Caco-2 (cell line): ENCODE measurements at regions not wholly inside any gene's neighbourhood (a gene's known extent, or its start where the extent isn't known, plus 50 kb on each side); places are given as distances from the start of the nearest gene placed in this dataset.
"Not testable (repeated sequence)": the region's sequence is repeated elsewhere in the genome, so short reads cannot be mapped to it uniquely, and the experiment has no call there.

Source experiments
- BruUV-seq: library from RNA; stranded (reverse); fragments of 400-500 nt; replicated peaks from 2 replicates; lab custom pipeline; 2021; lab: Mats Ljungman, UMichigan
- CTCF ChIA-PET: fragments of 300-600 bp; sonication (Branson Sonifier 250); formaldehyde crosslinking; loops from one replicate; lab custom pipeline; 2022; ENCODE audit warnings: antibody characterized with exemption; lab: Charles Lee
- POLR2A ChIA-PET: fragments of 300-600 bp; sonication (Branson Sonifier 250); formaldehyde crosslinking; loops from one replicate; lab custom pipeline; 2022; ENCODE audit warnings: antibody characterized with exemption; lab: Charles Lee
- DNase-seq, 2 experiments: peaks; one replicate each; pipeline versions ENCODE4 v3.0.0 to v3.0.0-alpha.2; 2020 to 2022
- H3K27me3 ChIP-seq: replicated peaks from 2 replicates; pipeline ENCODE4 v1.6.0; 2011; ENCODE audit warnings: low read length; ENCODE audit not compliant: control insufficient read depth, insufficient read depth
- H3K36me3 ChIP-seq: 2 replicates; pipeline ENCODE4 v1.5.1; 2011; ENCODE audit warnings: low read length; ENCODE audit not compliant: control insufficient read depth, insufficient read depth
- H3K4me1 ChIP-seq: fragments of 250-450 bp; sonication (Bioruptor Pico); 2 replicates; pipeline ENCODE4 v1.5.1; 2020; ENCODE audit warnings: mild to moderate bottlenecking
- H3K4me3 ChIP-seq: 2 replicates; pipeline ENCODE4 v1.5.1; 2011; ENCODE audit warnings: low read depth, mild to moderate bottlenecking, control low read depth, low read length
- H3K9me3 ChIP-seq: fragments of 250-450 bp; sonication (Bioruptor Pico); 2 replicates; pipeline ENCODE4 v1.5.1; 2020; ENCODE audit warnings: mild to moderate bottlenecking, moderate library complexity
- H3K27ac Mint-ChIP-seq: one replicate; pipeline ENCODE4 v1.8.0; 2022; ENCODE audit warnings: mixed read lengths; ENCODE audit not compliant: unreplicated experiment
- H3K27me3 Mint-ChIP-seq: one replicate; pipeline ENCODE4 v1.8.0; 2022; ENCODE audit warnings: mixed read lengths; ENCODE audit not compliant: insufficient read depth, unreplicated experiment
- H3K36me3 Mint-ChIP-seq: one replicate; pipeline ENCODE4 v1.8.0; 2022; ENCODE audit warnings: mild to moderate bottlenecking, mixed read lengths; ENCODE audit not compliant: insufficient read depth, unreplicated experiment
- H3K4me1 Mint-ChIP-seq: one replicate; pipeline ENCODE4 v1.8.0; 2022; ENCODE audit warnings: low read depth, mixed read lengths; ENCODE audit not compliant: unreplicated experiment
- H3K4me3 Mint-ChIP-seq: one replicate; pipeline ENCODE4 v1.8.0; 2022; ENCODE audit warnings: mild to moderate bottlenecking, moderate library complexity, mixed read lengths; ENCODE audit not compliant: unreplicated experiment
- H3K9me3 Mint-ChIP-seq: one replicate; pipeline ENCODE4 v1.8.0; 2022; ENCODE audit warnings: mixed read lengths; ENCODE audit not compliant: unreplicated experiment
- CTCF ChIP-seq, 2 experiments: fragments of 200-600 bp in 1 of 2; IDR thresholded peaks; 1 replicate in 1 of 2; 2 replicates in 1 of 2; pipeline versions ENCODE4 v1.5.1 to v1.8.0; 2011 to 2022; ENCODE audit warnings: antibody characterized with exemption in 1 of 2, control low read depth in 1 of 2, inconsistent platforms in 1 of 2, low read depth in 1 of 2, low read length in 1 of 2, mild to moderate bottlenecking in 1 of 2, moderate library complexity in 1 of 2; ENCODE audit not compliant: insufficient read depth in 1 of 2, severe bottlenecking in 1 of 2, unreplicated experiment in 1 of 2
- intact Hi-C: fragments of 100-400 bp; cut with micrococcal nuclease; formaldehyde crosslinking; loops from one replicate; pipeline ENCODE4 v1.10.0; 2022; ENCODE audit not compliant: unreplicated experiment

DNA sequence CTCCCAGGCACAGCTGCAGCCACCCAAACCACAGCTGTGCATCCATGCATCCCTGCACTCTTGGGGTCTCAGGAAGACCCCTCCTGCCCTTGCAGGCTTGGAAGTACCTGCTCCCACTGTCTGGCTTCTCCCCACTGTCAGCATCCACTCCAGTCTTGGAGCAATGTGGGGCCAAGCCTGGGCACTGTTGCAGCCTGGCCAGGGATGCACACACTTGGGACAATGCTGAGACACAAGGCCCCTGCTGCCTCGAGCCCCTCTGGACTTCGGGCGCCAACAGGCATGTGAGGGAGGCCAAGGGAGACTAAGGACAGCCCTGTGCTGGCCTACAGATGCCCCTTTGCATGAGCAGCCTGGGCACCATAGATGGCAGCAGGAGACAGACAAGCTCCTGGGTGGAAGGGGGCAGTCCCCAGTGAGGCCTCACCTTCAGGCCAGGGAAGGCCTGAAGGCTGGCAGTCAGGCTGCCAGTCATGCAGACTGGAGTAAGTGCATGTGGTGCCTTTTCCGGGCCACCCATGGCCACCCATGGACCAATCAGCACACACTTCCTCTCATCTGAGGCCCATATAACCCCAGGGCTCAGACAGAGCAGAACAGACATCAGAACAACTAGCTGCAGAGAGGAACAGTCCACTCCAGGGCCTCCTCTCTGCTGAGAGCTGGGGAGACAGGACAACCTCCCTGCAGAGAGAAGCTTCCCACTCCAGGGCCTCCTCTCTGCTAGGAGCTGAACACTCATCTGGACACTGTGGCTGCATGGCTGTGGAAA is 219.0 kb downstream of the VGLL3 start:
- Mint-ChIP-seq H3K27ac (no peak overlapping the region), H3K4me1 (no peaks in the 10 kb centered on the region), H3K4me3 (no peak overlapping the region), H3K36me3 (no peaks in the 10 kb centered on the region), H3K9me3 (no peaks in the 10 kb centered on the region), H3K27me3 (no peaks in the 10 kb centered on the region)
- POLR2A ChIA-PET, result no interaction called here
- BruUV-seq, result no TSS peak
- no peak for TF ChIP-seq CTCF (IDR thresholded peaks at IDR 0.05; ENCODE audit: insufficient read depth in 1 of 2, low read depth in 1 of 2, low read length in 1 of 2, severe bottlenecking in 1 of 2, unreplicated experiment in 1 of 2)
- no peaks in the 10 kb centered on the region for H3K4me1 ChIP-seq
- DNase-seq, result no peak
- H3K27me3 ChIP-seq, result no peaks in the 10 kb centered on the region
- intact Hi-C loops, result loop anchor here (5.0 to 10.0 kb wide), 3 partner anchors 70 to 375 kb away; no protein-coding TSS in a partner anchor
- CTCF ChIA-PET, result interaction anchor here (0.8 kb wide), 1 partner anchor 311 kb away, joined by 4 read pairs; no protein-coding TSS in a partner anchor
- H3K4me3 ChIP-seq, result no peak overlapping the region
- no peaks in the 10 kb centered on the region for H3K9me3 ChIP-seq
- H3K36me3 ChIP-seq, result no peaks in the 10 kb centered on the region

DNA sequence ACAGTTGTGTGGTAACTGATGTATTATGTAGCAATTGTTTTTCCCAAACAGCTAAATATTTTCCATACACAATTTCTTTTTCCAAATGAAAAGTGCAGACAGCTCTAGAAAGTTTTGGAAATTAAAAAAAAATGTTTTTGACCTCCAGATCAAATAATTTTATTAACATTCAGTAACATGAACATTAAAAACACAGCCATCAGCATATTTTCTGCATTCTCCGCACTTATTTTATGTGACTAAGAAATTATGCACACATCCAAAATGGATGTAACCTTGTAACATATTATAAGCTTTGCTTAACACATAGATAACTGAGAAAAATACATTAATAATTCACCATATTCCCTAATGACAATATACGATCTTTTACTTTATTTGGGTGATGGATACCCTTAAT is 224.6 kb downstream of the VGLL3 start:
- no peaks in the 10 kb centered on the region for H3K36me3 Mint-ChIP-seq
- ChIA-PET POLR2A (no interaction called here), CTCF (no interaction called here)
- Histone ChIP-seq H3K4me1 (no peaks in the 10 kb centered on the region), H3K27me3 (no peaks in the 10 kb centered on the region), H3K4me3 (no peak overlapping the region), H3K36me3 (no peaks in the 10 kb centered on the region), H3K9me3 (no peaks in the 10 kb centered on the region)
- no peak for DNase-seq
- intact Hi-C loops, result no loop called here
- no peaks in the 10 kb centered on the region for H3K9me3 Mint-ChIP-seq
- BruUV-seq, result no TSS peak
- no peaks in the 10 kb centered on the region for H3K27me3 Mint-ChIP-seq
- no peak overlapping the region for H3K27ac Mint-ChIP-seq
- no peak for TF ChIP-seq CTCF (IDR thresholded peaks at IDR 0.05; ENCODE audit: insufficient read depth in 1 of 2, low read depth in 1 of 2, low read length in 1 of 2, severe bottlenecking in 1 of 2, unreplicated experiment in 1 of 2)
- H3K4me1 Mint-ChIP-seq, result no peaks in the 10 kb centered on the region
- H3K4me3 Mint-ChIP-seq, result no peak overlapping the region

GRCh38 chr3:86757322-86758179 is 233.4 kb downstream of the VGLL3 start:
- H3K4me3 Mint-ChIP-seq, H3K4me3 ChIP-seq, H3K27me3 ChIP-seq, H3K4me1 ChIP-seq, H3K36me3 ChIP-seq, intact Hi-C loops, POLR2A ChIA-PET, H3K27me3 Mint-ChIP-seq, H3K9me3 ChIP-seq, H3K4me1 Mint-ChIP-seq, H3K9me3 Mint-ChIP-seq, H3K36me3 Mint-ChIP-seq, CTCF ChIA-PET, BruUV-seq, DNase-seq, H3K27ac Mint-ChIP-seq: not testable (repeated sequence)
